GM19035 (cell line): ENCODE measurements at regions not wholly inside any gene's neighbourhood (a gene's known extent, or its start where the extent isn't known, plus 50 kb on each side); places are given as distances from the start of the nearest gene placed in this dataset.
"Not testable (repeated sequence)": the region's sequence is repeated elsewhere in the genome, so short reads cannot be mapped to it uniquely, and the experiment has no call there.

Experiments used
- ATAC-seq: cut with Tn5 transposase; IDR thresholded peaks from one replicate; pipeline ENCODE4 v1.9.1; 2021; ENCODE audit not compliant: unreplicated experiment

GRCh38 chr1:148279002-148279542, 127.0 kb upstream of the NBPF11 start:
- ATAC-seq: not testable (repeated sequence)

GRCh38 chr1:148277865-148278279, 125.8 kb upstream of the NBPF11 start:
- ATAC-seq: not testable (repeated sequence)

DNA sequence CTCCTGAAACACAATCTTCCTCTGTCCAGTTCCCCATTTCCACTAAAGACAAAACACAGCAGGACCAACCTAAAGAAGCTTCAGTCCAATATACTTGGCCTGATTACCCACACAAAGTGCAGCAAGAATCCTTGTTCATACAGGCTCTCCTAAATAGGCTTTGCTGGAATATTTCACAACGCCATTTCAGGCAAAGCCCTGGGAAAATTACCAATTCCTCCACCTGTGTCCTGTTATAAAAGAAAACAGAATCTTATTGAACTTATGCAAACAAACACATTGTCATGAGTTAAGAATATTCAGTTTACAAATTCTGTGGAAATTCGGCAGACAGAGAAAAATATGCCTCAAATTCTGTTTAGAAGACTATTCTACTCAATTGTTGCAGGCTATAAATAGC, 115.0 kb upstream of the NBPF11 start:
- not testable (repeated sequence) for ATAC-seq

- ATAC-seq: no peak
Measured at GRCh38 chr1:148264374-148265276, 112.5 kb upstream of the NBPF11 start.

DNA sequence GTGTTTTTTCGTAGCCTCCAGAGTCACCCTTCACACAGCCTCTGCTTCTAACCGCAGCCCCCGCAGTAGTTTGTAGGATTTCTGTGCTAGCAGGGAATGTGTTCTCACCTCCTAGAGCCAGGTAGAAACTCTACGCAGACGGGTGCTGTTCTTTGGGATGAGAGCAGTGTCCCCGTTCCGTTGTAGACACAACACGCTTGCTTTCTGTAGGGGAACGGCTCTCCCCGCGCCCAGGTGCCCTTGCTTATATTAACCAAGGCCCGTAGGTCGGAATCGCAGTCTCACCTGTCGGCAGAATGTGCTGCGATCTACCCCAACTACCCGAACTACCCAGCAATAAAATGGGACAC, 111.8 kb upstream of the NBPF11 start:
- ATAC-seq: no peak

- peak; percentile 69 for ATAC-seq
Measured at GRCh38 chr1:148263128-148263905, 111.2 kb upstream of the NBPF11 start.

DNA sequence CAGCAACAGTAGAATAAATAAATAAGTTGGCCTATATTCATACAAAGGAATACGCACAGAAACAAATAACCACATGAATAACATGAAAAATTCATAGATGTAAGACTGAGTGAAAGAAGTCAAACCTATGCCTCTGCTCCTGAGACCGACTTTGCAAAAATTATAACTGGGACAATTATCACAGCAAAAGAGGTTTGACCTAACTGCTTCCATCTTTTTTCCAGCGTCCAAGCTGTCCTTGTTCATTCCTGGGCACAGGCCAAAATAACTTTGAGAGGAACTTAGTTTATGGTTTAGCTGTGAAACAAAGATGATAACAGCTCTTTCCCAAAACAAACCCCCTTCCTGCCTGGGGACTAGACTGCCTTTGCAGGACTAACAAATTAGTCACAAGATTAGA, 109.6 kb upstream of the NBPF11 start:
- not testable (repeated sequence) for ATAC-seq

DNA sequence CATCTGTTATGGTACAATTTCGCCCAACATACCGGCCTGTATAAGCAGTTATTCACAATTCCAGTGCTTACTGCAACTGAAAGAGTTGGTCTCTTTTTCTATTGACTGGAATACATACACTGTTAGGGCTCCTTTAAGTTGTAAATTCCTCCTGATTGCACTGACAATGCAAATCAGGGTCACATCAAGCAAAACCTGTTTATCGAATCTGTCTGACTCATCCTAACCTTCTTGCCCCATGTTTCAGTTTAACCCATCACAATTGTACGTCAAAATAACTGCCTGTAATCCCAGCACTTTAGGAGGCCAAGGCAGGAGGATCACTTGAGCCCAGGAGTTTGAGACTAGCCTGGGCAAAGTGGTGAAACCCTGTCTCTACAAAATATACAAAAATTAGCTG, 105.8 kb upstream of the NBPF11 start:
- ATAC-seq: not testable (repeated sequence)

- not testable (repeated sequence) for ATAC-seq
Measured at GRCh38 chr1:148254611-148255429, 102.7 kb upstream of the NBPF11 start.

DNA sequence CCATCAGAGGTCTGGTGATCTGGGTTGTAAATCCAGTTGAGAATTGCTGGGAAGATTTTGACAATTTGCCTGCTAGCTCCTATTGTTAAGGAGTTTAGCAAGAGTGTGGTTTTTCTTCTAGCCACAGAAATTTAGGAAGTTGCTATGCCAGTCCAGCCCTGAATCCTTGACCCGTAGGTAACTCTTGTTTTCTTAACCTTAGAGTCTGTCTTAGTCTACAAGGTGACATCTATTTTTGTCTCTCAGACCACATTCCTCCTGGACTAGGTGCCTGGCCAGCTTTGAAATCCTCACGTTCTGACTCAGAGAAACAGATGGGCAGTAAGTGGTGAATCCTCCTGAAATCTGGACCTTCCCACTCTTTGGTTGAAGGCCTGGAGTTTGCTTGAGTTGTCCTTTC, 101.7 kb upstream of the NBPF11 start:
- ATAC-seq: not testable (repeated sequence)

GRCh38 chr1:148248798-148249197, 96.7 kb upstream of the NBPF11 start:
- not testable (repeated sequence) for ATAC-seq

DNA sequence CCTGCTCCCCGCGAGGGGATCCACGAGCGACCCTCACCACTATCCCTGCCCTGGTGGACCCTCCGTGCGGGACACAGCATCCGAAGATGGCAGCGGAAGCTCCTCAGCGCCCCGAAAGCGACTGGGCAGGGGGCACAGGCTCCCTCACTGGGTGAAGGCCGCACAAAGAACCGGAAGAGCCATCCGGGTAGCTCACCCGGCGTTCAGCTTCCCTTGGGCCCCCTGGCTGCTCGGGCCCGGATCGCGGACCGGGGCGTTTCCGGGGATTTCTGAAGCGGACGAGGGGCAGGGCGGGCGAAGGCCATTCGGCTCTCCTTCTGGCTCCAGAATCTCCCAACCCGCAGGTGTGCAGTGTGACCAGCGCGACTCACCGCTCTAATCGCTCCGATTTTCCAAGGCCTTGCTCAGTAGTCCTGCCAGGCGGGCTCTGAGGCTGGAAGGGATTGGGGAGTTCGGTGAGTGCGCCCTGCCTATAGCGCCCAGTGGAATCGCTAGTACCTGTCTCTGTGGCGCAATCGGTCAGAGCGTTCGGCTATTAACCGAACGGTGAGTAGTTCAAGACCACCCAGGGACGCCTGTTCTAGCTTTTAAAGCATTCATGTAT, 94.3 kb upstream of the NBPF11 start:
- not testable (repeated sequence) for ATAC-seq

- ATAC-seq: not testable (repeated sequence)
Measured at GRCh38 chr1:148245843-148246242, 93.8 kb upstream of the NBPF11 start.

DNA sequence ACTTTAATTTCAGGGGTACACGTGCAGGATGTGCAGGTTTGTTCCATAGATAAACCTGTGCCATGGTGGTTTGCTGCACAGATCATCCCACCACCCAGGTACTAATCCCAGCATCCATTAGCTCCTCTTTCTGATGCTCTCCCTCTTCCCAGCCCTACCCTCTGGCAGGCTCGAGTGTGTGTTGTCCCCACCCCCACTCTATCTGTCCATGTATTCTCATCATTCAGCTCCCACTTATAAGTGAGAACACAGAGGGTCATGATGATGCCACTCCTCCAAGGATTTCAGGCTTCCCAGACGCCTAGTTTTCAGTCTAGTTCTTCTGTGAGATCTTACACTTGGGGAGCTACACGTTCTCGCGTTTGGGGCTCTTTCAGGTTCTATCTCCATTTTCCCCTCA, 93.4 kb upstream of the NBPF11 start:
- not testable (repeated sequence) for ATAC-seq

DNA sequence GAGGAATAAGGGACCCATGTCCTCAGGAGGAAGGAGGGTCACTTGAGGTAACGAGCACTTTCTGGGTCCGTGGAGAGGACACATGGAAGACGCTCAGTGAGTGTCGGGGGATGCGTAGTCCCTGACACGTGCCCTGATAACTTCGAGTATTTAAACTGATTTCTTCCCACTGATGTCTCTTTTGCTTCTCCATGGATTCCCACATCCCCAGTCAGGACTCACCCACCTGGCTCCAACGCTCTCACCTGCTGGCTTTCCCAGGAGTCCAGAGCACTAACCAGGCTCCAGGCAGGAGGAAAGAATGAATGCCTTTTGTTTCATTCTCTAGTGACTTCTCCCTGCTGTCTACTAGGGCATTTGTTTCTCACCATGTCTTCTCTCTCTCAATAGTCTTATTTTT, 81.2 kb upstream of the NBPF11 start:
- not testable (repeated sequence) for ATAC-seq

GRCh38 chr1:148228846-148229245, 76.8 kb upstream of the NBPF11 start:
- not testable (repeated sequence) for ATAC-seq

GRCh38 chr1:148222399-148223159, 70.5 kb upstream of the NBPF11 start:
- ATAC-seq: not testable (repeated sequence)

GRCh38 chr1:148221593-148221992, 69.5 kb upstream of the NBPF11 start:
- ATAC-seq: not testable (repeated sequence)

DNA sequence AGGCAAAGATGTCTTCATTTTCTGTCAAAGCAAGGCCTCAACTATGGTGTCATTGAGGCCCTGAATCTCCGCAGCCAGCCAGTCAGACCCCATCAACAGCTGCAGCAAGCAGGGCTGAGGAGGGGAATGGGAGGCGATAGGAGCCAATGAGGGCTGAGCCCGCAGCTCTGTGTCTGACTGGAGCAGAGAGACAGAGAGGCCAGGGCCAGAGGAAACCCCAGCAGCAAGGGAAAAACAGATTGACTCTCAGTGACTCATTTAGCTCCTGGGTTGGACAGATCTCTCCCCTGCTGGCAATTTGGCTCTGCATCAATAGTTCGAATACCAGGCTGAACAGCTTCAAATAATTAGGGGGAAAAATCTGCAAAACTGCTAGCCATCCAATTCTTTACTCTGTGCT, 67.1 kb upstream of the NBPF11 start:
- ATAC-seq: not testable (repeated sequence)

DNA sequence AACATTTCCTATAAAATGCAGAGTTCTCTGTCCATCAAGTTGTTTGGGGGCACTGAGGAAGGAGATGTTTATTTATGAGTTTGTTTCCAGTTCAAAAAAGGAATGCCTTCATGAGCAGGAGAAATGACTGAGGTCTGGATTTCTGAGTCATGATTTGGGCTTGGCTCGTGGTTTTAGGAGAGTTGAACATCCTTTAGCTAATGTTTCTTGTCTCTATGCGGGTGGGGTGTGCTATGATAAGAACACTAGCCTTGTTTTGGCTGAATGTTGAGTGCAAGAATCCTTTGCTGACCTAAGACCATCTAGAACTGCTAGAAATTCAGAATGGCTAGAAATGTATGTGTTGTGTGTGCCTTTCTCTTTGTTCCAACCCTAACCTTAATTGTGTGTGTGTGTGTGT, 59.1 kb upstream of the NBPF11 start:
- not testable (repeated sequence) for ATAC-seq
